CD4-positive, alpha-beta memory T cell (primary cell): ENCODE measurements at regions not wholly inside any gene's neighbourhood (a gene's known extent, or its start where the extent isn't known, plus 50 kb on each side); places are given as distances from the start of the nearest gene placed in this dataset.

ENCODE experiments used
- CTCF ChIA-PET: fragments of 350-600 bp; sonication (Branson Sonifier 250); formaldehyde crosslinking; loops from one replicate; lab custom pipeline; 2021; ENCODE audit warnings: inconsistent platforms; ENCODE audit not compliant: partially characterized antibody; lab: Charles Lee
- POLR2A ChIA-PET: fragments of 350-600 bp; sonication (Branson Sonifier 250); formaldehyde crosslinking; loops from one replicate; lab custom pipeline; 2021; ENCODE audit not compliant: partially characterized antibody; lab: Charles Lee
- DNase-seq, 5 donors: peaks; one replicate each; pipeline versions ENCODE4 v3.0.0 to v3.0.0-alpha.2; 2020 to 2022; ENCODE audit warnings: mixed read lengths in 1 of 5
- H3K27ac ChIP-seq: one replicate; pipeline ENCODE4 v1.7.0; 2013; ENCODE audit warnings: low read depth, low read length
- H3K27me3 ChIP-seq: 2 replicates; pipeline ENCODE4 v1.7.0; 2013; ENCODE audit warnings: mild to moderate bottlenecking, low read length, moderate library complexity; ENCODE audit not compliant: insufficient read depth
- H3K36me3 ChIP-seq: 2 replicates; pipeline ENCODE4 v1.7.0; 2013; ENCODE audit warnings: mild to moderate bottlenecking, low read length, moderate library complexity; ENCODE audit not compliant: insufficient read depth
- H3K4me1 ChIP-seq: 2 replicates; pipeline ENCODE4 v1.7.0; 2013; ENCODE audit warnings: mild to moderate bottlenecking, low read length, moderate library complexity; ENCODE audit not compliant: insufficient read depth
- H3K4me3 ChIP-seq, 2 donors: one replicate each; pipeline ENCODE4 v1.7.0; 2013; ENCODE audit warnings: low read length in 2 of 2, mild to moderate bottlenecking in 1 of 2
- H3K9me3 ChIP-seq, 2 donors: one replicate each; pipeline ENCODE4 v1.7.0; 2013; ENCODE audit warnings: low read length in 2 of 2, control low read depth in 1 of 2; ENCODE audit not compliant: control insufficient read depth in 1 of 2
- H3K27ac Mint-ChIP-seq, 7 donors: one replicate each; pipeline ENCODE4 v1.8.0; 2020 to 2021; ENCODE audit warnings: mixed read lengths in 7 of 7, mild to moderate bottlenecking in 6 of 7, inconsistent platforms in 3 of 7, moderate library complexity in 3 of 7
- H3K27me3 Mint-ChIP-seq, 2 donors: one replicate each; pipeline ENCODE4 v1.8.0; 2020 to 2021; ENCODE audit warnings: mixed read lengths in 2 of 2
- H3K36me3 Mint-ChIP-seq, 2 donors: one replicate each; pipeline ENCODE4 v1.8.0; 2020 to 2021; ENCODE audit warnings: mixed read lengths in 2 of 2, inconsistent platforms in 1 of 2, mild to moderate bottlenecking in 1 of 2
- H3K4me1 Mint-ChIP-seq, 4 donors: one replicate each; pipeline ENCODE4 v1.8.0; 2020 to 2021; ENCODE audit warnings: mixed read lengths in 4 of 4, mild to moderate bottlenecking in 1 of 4
- H3K4me3 Mint-ChIP-seq, 8 donors: one replicate each; pipeline ENCODE4 v1.8.0; 2020 to 2021; ENCODE audit warnings: mixed read lengths in 8 of 8, mild to moderate bottlenecking in 7 of 8, moderate library complexity in 6 of 8, inconsistent platforms in 3 of 8
- H3K9me3 Mint-ChIP-seq, 8 donors: one replicate each; pipeline ENCODE4 v1.8.0; 2020 to 2021; ENCODE audit warnings: mixed read lengths in 8 of 8, mild to moderate bottlenecking in 5 of 8, inconsistent platforms in 3 of 8, moderate library complexity in 1 of 8
- intact Hi-C: fragments of 100-400 bp; cut with micrococcal nuclease; formaldehyde crosslinking; loops from one replicate; pipeline ENCODE4 v1.15.1; 2023

DNA sequence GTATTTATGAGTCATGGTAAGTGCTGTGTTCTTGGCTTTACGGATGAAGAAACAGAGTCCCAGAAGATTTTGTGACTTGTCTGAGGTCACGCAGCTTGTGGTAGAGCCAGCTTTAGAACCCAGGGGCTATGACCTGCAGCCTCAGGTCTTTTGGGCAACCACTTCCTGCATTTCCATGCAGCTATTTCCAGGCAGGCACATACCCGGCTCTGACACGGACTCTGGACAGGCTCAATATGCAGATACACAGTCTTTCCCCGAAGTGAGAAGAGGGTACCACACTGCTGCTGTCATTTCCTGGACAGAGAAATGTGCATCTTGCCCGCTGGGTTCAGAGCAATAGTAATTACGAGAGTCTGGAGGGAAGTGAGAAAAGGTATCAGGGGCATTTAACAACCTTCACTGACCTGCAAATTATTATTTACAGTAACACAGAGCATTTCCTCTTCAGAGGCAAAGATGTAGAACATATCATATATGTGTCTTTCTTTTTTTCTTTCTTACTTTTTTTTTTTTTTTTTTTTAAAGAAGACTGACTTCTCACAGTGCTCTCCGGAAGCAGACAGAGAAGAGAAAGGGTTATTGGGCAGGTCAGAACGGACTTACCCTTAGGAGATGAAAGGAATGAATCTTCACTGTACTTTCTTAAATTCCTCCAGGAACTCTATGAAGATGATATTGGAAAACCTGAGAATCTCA, 185.1 kb downstream of the CLIC5 start:
- Mint-ChIP-seq H3K4me3 (peak overlapping the region; percentile 55 to 91 (median 82)), H3K27ac (peak overlapping the region in 5 of 7 donors; percentile 4 to 87 (median 49))
- CTCF ChIA-PET = no interaction called here

DNA sequence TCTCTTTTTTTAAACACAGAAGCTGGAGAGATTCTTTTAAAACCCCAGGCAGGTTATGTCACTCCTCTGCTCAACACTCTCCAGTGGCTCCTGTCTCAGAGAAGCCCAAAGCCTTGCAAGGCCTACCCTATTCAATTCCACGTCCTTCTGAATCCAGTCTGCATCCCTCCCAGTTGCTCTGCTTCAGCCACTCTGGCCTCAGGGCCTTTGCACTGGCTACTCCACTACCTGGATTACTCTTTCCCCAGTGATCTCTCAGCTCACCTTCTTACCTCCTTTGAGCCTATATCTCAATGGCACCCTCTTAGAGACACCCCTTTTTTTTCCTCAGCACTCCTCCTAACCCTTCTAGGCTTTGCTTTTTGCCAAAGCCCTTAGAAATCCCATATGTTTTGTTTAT, 185.8 kb downstream of the CLIC5 start:
- Histone ChIP-seq H3K4me1 (peaks cover 16% of the 10 kb centered on the region), H3K27ac (no peak overlapping the region), H3K9me3 (no peaks in the 10 kb centered on the region), H3K4me3 (no peak overlapping the region), H3K36me3 (no peaks in the 10 kb centered on the region), H3K27me3 (no peaks in the 10 kb centered on the region)
- H3K4me3 Mint-ChIP-seq = peak overlapping the region in 2 of 8 donors; percentile 82 to 91
- H3K4me1 Mint-ChIP-seq = peaks cover 14 to 27% (median 21%) of the 10 kb centered on the region in 4 donors
- H3K9me3 Mint-ChIP-seq = peaks cover 0 to 4% (median 0%) of the 10 kb centered on the region in 8 donors
- H3K36me3 Mint-ChIP-seq = no peaks in the 10 kb centered on the region
- intact Hi-C loops = no loop called here
- H3K27me3 Mint-ChIP-seq = peaks cover 0 to 5% of the 10 kb centered on the region in 2 donors
- CTCF ChIA-PET = no interaction called here
- H3K27ac Mint-ChIP-seq = peak overlapping the region in 4 of 7 donors; percentile 15 to 68 (median 58)
- POLR2A ChIA-PET = interaction anchor here (0.6 kb wide), 1 partner anchor 1641 kb away, joined by 3 read pairs; no protein-coding TSS in a partner anchor
- DNase-seq = no peak

More for the DNA sequence above, 185.1 kb downstream of the CLIC5 start:
- intact Hi-C loops = no loop called here
- H3K27me3 Mint-ChIP-seq = peaks cover 0 to 3% of the 10 kb centered on the region in 2 donors
- H3K4me1 ChIP-seq = peaks cover 16% of the 10 kb centered on the region
- H3K9me3 ChIP-seq = no peaks in the 10 kb centered on the region
- no peaks in the 10 kb centered on the region for H3K36me3 Mint-ChIP-seq
- peaks cover 14 to 27% (median 21%) of the 10 kb centered on the region in 4 donors for H3K4me1 Mint-ChIP-seq
- H3K4me3 ChIP-seq = peak overlapping the region in 1 of 2 donors; percentile 13
- peaks cover 0 to 4% (median 0%) of the 10 kb centered on the region in 8 donors for H3K9me3 Mint-ChIP-seq
- no peaks in the 10 kb centered on the region for H3K27me3 ChIP-seq
- POLR2A ChIA-PET = no interaction called here
- no peaks in the 10 kb centered on the region for H3K36me3 ChIP-seq
- no peak overlapping the region for H3K27ac ChIP-seq
- DNase-seq = peak in 4 of 5 donors; percentile 4 to 17 (median 13)

DNA sequence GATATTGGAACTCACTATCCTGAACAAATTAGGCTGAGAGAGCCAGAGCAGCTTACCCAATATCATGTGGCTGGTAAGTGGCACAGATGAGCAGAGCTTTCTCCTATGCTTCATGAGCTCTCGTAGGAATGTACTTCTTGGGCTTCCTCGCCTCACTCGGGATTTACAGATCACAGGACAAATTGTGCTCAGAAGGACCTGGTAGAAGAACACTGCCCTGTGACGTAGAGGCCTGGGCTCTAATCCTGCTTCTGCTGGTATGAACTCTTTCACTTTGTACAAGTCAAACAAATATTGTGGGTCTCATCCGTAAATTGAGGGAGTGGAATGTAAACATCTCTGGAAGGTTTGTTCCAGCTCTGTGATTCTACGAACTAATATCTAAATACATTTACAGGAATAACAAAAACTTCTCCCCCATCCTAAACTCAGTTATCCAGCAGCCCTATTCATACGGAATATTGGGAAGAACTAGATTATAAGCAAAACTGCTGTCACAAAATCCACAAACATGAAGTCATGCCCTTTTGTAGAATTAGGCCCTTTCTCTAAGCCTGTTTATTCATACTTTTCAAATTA, 187.6 kb downstream of the CLIC5 start:
- Histone ChIP-seq H3K36me3 (no peaks in the 10 kb centered on the region), H3K4me3 (no peak overlapping the region), H3K9me3 (no peaks in the 10 kb centered on the region), H3K27me3 (no peaks in the 10 kb centered on the region), H3K27ac (no peak overlapping the region), H3K4me1 (peaks cover 16% of the 10 kb centered on the region)
- ChIA-PET POLR2A (interaction anchor here (1.3 kb wide), 1 partner anchor 10 kb away, joined by 4 read pairs; no protein-coding TSS in a partner anchor), CTCF (no interaction called here)
- intact Hi-C loops = no loop called here
- peaks cover 14 to 27% (median 21%) of the 10 kb centered on the region in 4 donors for H3K4me1 Mint-ChIP-seq
- H3K27ac Mint-ChIP-seq = no peak overlapping the region
- peaks cover 0 to 6% (median 0%) of the 10 kb centered on the region in 8 donors for H3K9me3 Mint-ChIP-seq
- peaks cover 0 to 8% of the 10 kb centered on the region in 2 donors for H3K27me3 Mint-ChIP-seq
- no peak for DNase-seq
- no peaks in the 10 kb centered on the region for H3K36me3 Mint-ChIP-seq
- H3K4me3 Mint-ChIP-seq = no peak overlapping the region

DNA sequence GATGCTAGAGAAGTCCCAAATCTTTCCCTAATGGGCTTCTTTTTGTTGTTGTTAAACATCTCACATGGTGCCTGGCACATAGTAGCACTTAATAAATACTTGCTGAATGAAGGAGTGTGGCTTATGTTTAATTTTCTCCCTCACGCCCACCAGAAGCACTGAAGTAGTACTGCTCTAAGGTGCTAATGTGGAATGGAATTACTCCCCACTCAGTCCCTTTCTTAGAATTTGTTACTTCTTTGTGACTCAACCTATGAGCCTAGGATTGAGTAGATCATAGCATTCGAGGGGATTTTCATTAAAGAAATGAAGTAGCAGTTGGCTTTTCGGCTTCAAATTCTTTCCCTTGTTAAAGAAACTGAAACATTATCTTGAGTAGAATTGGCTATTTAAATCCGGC, 192.8 kb downstream of the CLIC5 start:
- Histone ChIP-seq H3K27ac (no peak overlapping the region), H3K9me3 (no peaks in the 10 kb centered on the region), H3K4me1 (peaks cover 5% of the 10 kb centered on the region), H3K27me3 (no peaks in the 10 kb centered on the region), H3K36me3 (no peaks in the 10 kb centered on the region), H3K4me3 (no peak overlapping the region)
- intact Hi-C loops = no loop called here
- CTCF ChIA-PET = no interaction called here
- POLR2A ChIA-PET = no interaction called here
- H3K4me3 Mint-ChIP-seq = no peak overlapping the region
- H3K27me3 Mint-ChIP-seq = peaks cover 0 to 8% of the 10 kb centered on the region in 2 donors
- peaks cover 0 to 5% of the 10 kb centered on the region in 2 donors for H3K36me3 Mint-ChIP-seq
- peaks cover 0 to 5% (median 1%) of the 10 kb centered on the region in 8 donors for H3K9me3 Mint-ChIP-seq
- no peak overlapping the region for H3K27ac Mint-ChIP-seq
- peaks cover 2 to 6% (median 5%) of the 10 kb centered on the region in 4 donors for H3K4me1 Mint-ChIP-seq
- DNase-seq = no peak

DNA sequence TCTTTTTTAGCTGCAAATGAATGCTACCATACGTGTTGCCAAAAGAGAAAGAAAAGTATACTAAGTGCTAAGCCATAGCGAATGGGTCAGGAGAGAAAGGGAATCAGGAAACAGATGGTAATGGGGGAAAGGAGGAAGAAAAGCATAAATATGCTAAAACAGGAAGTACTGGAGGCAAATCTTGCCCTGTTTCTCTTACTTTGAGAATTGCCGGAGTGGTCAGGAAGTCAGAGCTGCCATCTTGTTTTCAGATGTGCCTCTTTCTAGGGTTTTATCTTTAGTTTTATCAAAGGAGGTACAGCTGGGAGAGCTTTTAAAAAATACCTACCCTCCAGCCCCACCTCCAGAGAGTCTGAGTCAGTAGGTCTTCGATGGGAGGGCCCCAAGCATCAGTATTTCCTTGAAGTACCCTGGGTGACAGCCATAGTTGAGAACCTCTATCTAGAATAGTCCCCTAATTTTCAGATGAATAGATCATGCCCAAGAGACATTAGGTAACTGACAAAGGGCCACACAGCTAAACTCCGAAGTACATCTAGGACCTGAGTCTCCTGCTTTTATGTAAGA, 193.3 kb downstream of the CLIC5 start:
- H3K4me3 ChIP-seq = no peak overlapping the region
- no peak overlapping the region for H3K27ac ChIP-seq
- peaks cover 0 to 8% of the 10 kb centered on the region in 2 donors for H3K27me3 Mint-ChIP-seq
- H3K4me1 Mint-ChIP-seq = peaks cover 2 to 6% (median 5%) of the 10 kb centered on the region in 4 donors
- peaks cover 5% of the 10 kb centered on the region for H3K4me1 ChIP-seq
- peaks cover 0 to 5% of the 10 kb centered on the region in 2 donors for H3K36me3 Mint-ChIP-seq
- CTCF ChIA-PET = no interaction called here
- H3K36me3 ChIP-seq = no peaks in the 10 kb centered on the region
- intact Hi-C loops = no loop called here
- no peaks in the 10 kb centered on the region for H3K27me3 ChIP-seq
- no peaks in the 10 kb centered on the region for H3K9me3 ChIP-seq
- POLR2A ChIA-PET = no interaction called here
- H3K4me3 Mint-ChIP-seq = no peak overlapping the region
- no peak for DNase-seq
- H3K9me3 Mint-ChIP-seq = peaks cover 0 to 5% (median 1%) of the 10 kb centered on the region in 8 donors
- H3K27ac Mint-ChIP-seq = no peak overlapping the region

DNA sequence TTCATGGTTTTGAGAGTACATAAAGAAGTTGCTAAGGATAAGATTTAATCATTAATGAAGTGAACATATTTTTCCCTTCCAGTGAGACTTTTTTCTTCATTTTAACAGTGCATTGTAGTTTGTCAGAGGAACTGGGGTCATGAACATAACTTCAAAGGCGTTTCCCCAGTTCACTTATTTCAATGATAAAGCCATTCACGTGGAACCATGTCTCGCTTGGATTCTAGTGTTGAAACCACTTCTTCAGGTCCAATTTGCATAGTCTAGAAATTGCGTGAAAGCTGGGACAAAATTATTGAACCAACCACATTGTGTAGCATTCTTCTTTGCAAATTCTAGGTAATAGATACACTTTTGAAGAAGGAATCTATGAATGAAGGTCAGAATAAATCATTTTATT, 197.0 kb downstream of the CLIC5 start:
- H3K4me1 ChIP-seq = peaks cover 5% of the 10 kb centered on the region
- Mint-ChIP-seq H3K4me1 (peaks cover 2 to 6% (median 5%) of the 10 kb centered on the region in 4 donors), H3K27me3 (peaks cover 0 to 5% of the 10 kb centered on the region in 2 donors), H3K9me3 (peaks cover 0 to 7% (median 2%) of the 10 kb centered on the region in 8 donors), H3K4me3 (no peak overlapping the region), H3K27ac (no peak overlapping the region), H3K36me3 (peaks cover 0 to 5% of the 10 kb centered on the region in 2 donors)
- no peaks in the 10 kb centered on the region for H3K9me3 ChIP-seq
- intact Hi-C loops = no loop called here
- no peaks in the 10 kb centered on the region for H3K27me3 ChIP-seq
- no peak overlapping the region for H3K27ac ChIP-seq
- H3K4me3 ChIP-seq = no peak overlapping the region
- no peak for DNase-seq
- CTCF ChIA-PET = no interaction called here
- no peaks in the 10 kb centered on the region for H3K36me3 ChIP-seq
- POLR2A ChIA-PET = no interaction called here

DNA sequence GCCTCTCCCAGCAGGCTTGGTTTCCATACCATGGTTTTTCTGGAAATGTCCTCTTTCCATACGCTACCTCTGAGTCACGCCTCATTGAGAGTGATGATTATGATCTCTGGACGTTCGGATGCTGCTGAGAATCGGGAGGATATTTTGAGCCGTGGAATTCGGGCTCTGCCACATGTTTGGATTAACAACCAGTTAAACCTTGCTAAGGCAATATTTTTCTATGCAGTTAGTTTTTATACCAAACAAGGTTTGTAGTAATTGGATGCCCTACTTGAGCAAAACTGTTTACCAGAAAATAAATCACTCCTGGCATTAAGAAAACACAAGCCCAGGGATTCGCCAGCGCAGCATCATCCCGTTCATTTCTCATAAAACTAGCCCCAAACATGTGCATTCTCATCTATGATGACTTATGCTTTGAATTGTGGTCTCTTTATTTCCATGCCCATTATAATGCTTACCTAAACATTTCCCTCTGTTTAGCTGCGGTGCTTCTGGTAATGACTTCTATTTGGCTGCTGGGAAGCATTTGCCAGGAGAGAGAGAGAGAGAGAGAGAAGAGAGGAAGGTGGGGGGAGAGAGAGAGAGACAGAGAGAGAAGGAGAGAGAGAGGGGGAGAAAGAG, 198.9 kb downstream of the CLIC5 start:
- H3K9me3 ChIP-seq = no peaks in the 10 kb centered on the region
- DNase-seq = no peak
- no peak overlapping the region for H3K4me3 ChIP-seq
- Mint-ChIP-seq H3K36me3 (peaks cover 0 to 5% of the 10 kb centered on the region in 2 donors), H3K27me3 (peaks cover under 1 to 15% of the 10 kb centered on the region in 2 donors), H3K4me1 (no peaks in the 10 kb centered on the region), H3K4me3 (no peak overlapping the region), H3K27ac (no peak overlapping the region), H3K9me3 (peaks cover 0 to 7% (median under 1%) of the 10 kb centered on the region in 8 donors)
- no peak overlapping the region for H3K27ac ChIP-seq
- intact Hi-C loops = no loop called here
- no peaks in the 10 kb centered on the region for H3K27me3 ChIP-seq
- CTCF ChIA-PET = no interaction called here
- H3K36me3 ChIP-seq = no peaks in the 10 kb centered on the region
- H3K4me1 ChIP-seq = no peaks in the 10 kb centered on the region
- POLR2A ChIA-PET = no interaction called here
